A549 (cell line): ENCODE measurements at regions not wholly inside any gene's neighbourhood (a gene's known extent, or its start where the extent isn't known, plus 50 kb on each side); places are given as distances from the start of the nearest gene placed in this dataset.

Experiments used
- ATAC-seq, 2 experiments: fragments of 200-7000 bp in 1 of 2; fragments of >200 bp in 1 of 2; cut with Nextera tagmentation in 1 of 2; cut with Tn5 transposase in 1 of 2; 3 replicates each; pipeline versions ENCODE4 v1.8.0 to v1.9.1; 2018 to 2020; ENCODE audit warnings: mild to moderate bottlenecking in 1 of 2, moderate library complexity in 1 of 2
- CTCF ChIA-PET: fragments of 300-600 bp; sonication (Branson Sonifier 250); formaldehyde crosslinking; extraction: SDS; loops from one replicate; lab custom pipeline; 2021; ENCODE audit warnings: antibody characterized with exemption, inconsistent platforms; lab: Yijun Ruan, JAX
- POLR2A ChIA-PET: fragments of 350-600 bp; formaldehyde crosslinking; extraction: SDS; loops from one replicate; lab custom pipeline; 2021; ENCODE audit warnings: antibody characterized with exemption, inconsistent platforms; lab: Yijun Ruan, JAX
- DNase-seq, 2 experiments: peaks; one replicate each; pipeline versions ENCODE4 v3.0.0 to v3.0.0-alpha.2; 2011 to 2016; ENCODE audit warnings: low read depth in 1 of 2, low spot score in 1 of 2
- FAIRE-seq: peaks from 2 replicates; lab custom pipeline; 2011; peaks lifted over from hg19 to GRCh38; lab: Jason Lieb, UNC
- H3K27ac ChIP-seq, 2 experiments: fragments of >200 bp; sonication (Bioruptor Twin); formaldehyde crosslinking; 3 replicates each; pipeline ENCODE4 v1.5.1; 2016 to 2017
- H3K4me1 ChIP-seq: fragments of >200 bp; sonication (Bioruptor Twin); formaldehyde crosslinking; 3 replicates; pipeline ENCODE4 v1.6.1; 2016
- H3K4me2 ChIP-seq: fragments of >200 bp; sonication (Bioruptor Twin); formaldehyde crosslinking; 3 replicates; pipeline ENCODE4 v1.6.1; 2016
- H3K4me3 ChIP-seq: fragments of >200 bp; sonication (Bioruptor Twin); formaldehyde crosslinking; 3 replicates; pipeline ENCODE4 v1.5.1; 2016
- H3K9me3 ChIP-seq: fragments of >200 bp; sonication (Bioruptor Twin); formaldehyde crosslinking; 3 replicates; pipeline ENCODE4 v1.6.1; 2016
- CBX8 ChIP-seq: fragments of 200-600 bp; sonication (generic); IDR thresholded peaks from 2 replicates; pipeline ENCODE4 v1.6.1; 2016
- EHF ChIP-seq: fragments of 250-450 bp; sonication (Bioruptor Pico); IDR thresholded peaks from 2 replicates; pipeline ENCODE4 v1.5.0; 2020; ENCODE audit warnings: mild to moderate bottlenecking
- EP300 ChIP-seq, 2 experiments: fragments of >200 bp; sonication (Bioruptor Twin); formaldehyde crosslinking; IDR thresholded peaks; 2 replicates in 1 of 2; 3 replicates in 1 of 2; pipeline ENCODE4 v1.6.1; 2016 to 2017
- FOSB ChIP-seq: fragments of 250-450 bp; sonication (Bioruptor Pico); IDR thresholded peaks from 2 replicates; pipeline ENCODE4 v1.5.0; 2020; ENCODE audit warnings: mild to moderate bottlenecking, moderate library complexity
- FOSL2 ChIP-seq, 2 experiments: fragments of 450-650 bp in 1 of 2; fragments of >200 bp in 1 of 2; sonication (Bioruptor Twin) in 1 of 2; formaldehyde crosslinking; IDR thresholded peaks; 2 replicates each; pipeline versions ENCODE4 v1.5.0 to v1.6.1; 2016 to 2020; ENCODE audit warnings: mild to moderate bottlenecking in 1 of 2, moderate library complexity in 1 of 2
- GATA3 ChIP-seq: IDR thresholded peaks from 2 replicates; pipeline ENCODE4 v1.6.1; 2012; ENCODE audit warnings: borderline replicate concordance
- HDAC2 ChIP-seq: fragments of 200-600 bp; sonication (generic); IDR thresholded peaks from 2 replicates; pipeline ENCODE4 v1.6.1; 2016
- HMGXB4 ChIP-seq: fragments of 250-450 bp; sonication (Bioruptor Pico); IDR thresholded peaks from 2 replicates; pipeline ENCODE4 v1.5.0; 2021; ENCODE audit warnings: mild to moderate bottlenecking, moderate library complexity, borderline replicate concordance
- HOXA7 ChIP-seq: fragments of 250-450 bp; sonication (Bioruptor Pico); IDR thresholded peaks from 2 replicates; pipeline ENCODE4 v1.5.0; 2020; ENCODE audit warnings: mild to moderate bottlenecking, moderate library complexity
- JUN ChIP-seq, 2 experiments: fragments of >200 bp; sonication (Bioruptor Twin); formaldehyde crosslinking; IDR thresholded peaks; 2 replicates in 1 of 2; 3 replicates in 1 of 2; pipeline ENCODE4 v1.6.1; 2016 to 2017
- JUNB ChIP-seq: fragments of >200 bp; sonication (Bioruptor Twin); formaldehyde crosslinking; IDR thresholded peaks from 2 replicates; pipeline ENCODE4 v1.6.1; 2016
- KDM5A ChIP-seq: fragments of 200-600 bp; sonication (generic); IDR thresholded peaks from 2 replicates; pipeline ENCODE4 v1.6.1; 2016; ENCODE audit warnings: antibody characterized with exemption, mild to moderate bottlenecking
- MAFK ChIP-seq: fragments of 450-650 bp; IDR thresholded peaks from 2 replicates; pipeline ENCODE4 v1.6.1; 2014; ENCODE audit not compliant: partially characterized antibody
- MAX ChIP-seq: IDR thresholded peaks from 2 replicates; pipeline ENCODE4 v1.6.1; 2012
- MAZ ChIP-seq: fragments of 150-350 bp; IDR thresholded peaks from 2 replicates; pipeline ENCODE4 v1.6.1; 2014; ENCODE audit warnings: antibody characterized with exemption, low read depth, low read length, borderline replicate concordance
- NFE2L2 ChIP-seq: fragments of 150-350 bp; conservative IDR thresholded peaks from 2 replicates; pipeline ENCODE4 v1.6.1; 2014; ENCODE audit warnings: low read length
- NPAS2 ChIP-seq: fragments of 250-450 bp; sonication (Bioruptor Pico); IDR thresholded peaks from 2 replicates; pipeline ENCODE4 v1.8.0; 2022; ENCODE audit warnings: mild to moderate bottlenecking, moderate library complexity, borderline replicate concordance
- NR3C1 ChIP-seq: fragments of >200 bp; sonication (Bioruptor Twin); formaldehyde crosslinking; IDR thresholded peaks from 3 replicates; pipeline ENCODE4 v1.6.1; 2017
- PBX3 ChIP-seq: IDR thresholded peaks from 2 replicates; pipeline ENCODE4 v1.6.1; 2012
- PHF8 ChIP-seq: fragments of 200-600 bp; sonication (generic); IDR thresholded peaks from 2 replicates; pipeline ENCODE4 v1.6.1; 2016; ENCODE audit warnings: low read depth, mild to moderate bottlenecking, antibody characterized with exemption, moderate library complexity, borderline replicate concordance
- POLR2AphosphoS2 ChIP-seq: conservative IDR thresholded peaks from 2 replicates; pipeline ENCODE4 v1.6.1; 2012; ENCODE audit warnings: low read length, improper control_type of control experiment, inconsistent platforms
- RAD21 ChIP-seq, 2 experiments: fragments of >200 bp in 1 of 2; sonication (Bioruptor Twin) in 1 of 2; formaldehyde crosslinking in 1 of 2; IDR thresholded peaks in 1 of 2; conservative IDR thresholded peaks in 1 of 2; 2 replicates in 1 of 2; 3 replicates in 1 of 2; pipeline ENCODE4 v1.6.1; 2012 to 2018; ENCODE audit warnings: inconsistent platforms in 1 of 2
- RARB ChIP-seq: fragments of 250-450 bp; sonication (Bioruptor Pico); IDR thresholded peaks from 2 replicates; pipeline ENCODE4 v1.8.0; 2021; ENCODE audit warnings: mild to moderate bottlenecking, moderate library complexity
- RFX5 ChIP-seq: fragments of 450-650 bp; IDR thresholded peaks from 2 replicates; pipeline ENCODE4 v1.7.1; 2014; ENCODE audit warnings: antibody characterized with exemption, mild to moderate bottlenecking, moderate library complexity
- SMC3 ChIP-seq: fragments of >200 bp; sonication (Bioruptor Twin); formaldehyde crosslinking; IDR thresholded peaks from 3 replicates; pipeline ENCODE4 v1.6.1; 2018; ENCODE audit warnings: inconsistent platforms
- TFCP2L1 ChIP-seq: fragments of 250-450 bp; sonication (Bioruptor Pico); IDR thresholded peaks from 2 replicates; pipeline ENCODE4 v1.5.0; 2021; ENCODE audit warnings: mild to moderate bottlenecking
- ZC3H11A ChIP-seq: fragments of 450-650 bp; IDR thresholded peaks from 2 replicates; pipeline ENCODE4 v1.6.1; 2014; ENCODE audit warnings: antibody characterized with exemption, mild to moderate bottlenecking
- ZFP36 ChIP-seq: fragments of 450-650 bp; IDR thresholded peaks from 2 replicates; pipeline ENCODE4 v1.6.1; 2014; ENCODE audit warnings: borderline replicate concordance; ENCODE audit not compliant: partially characterized antibody
- WGBS: methylation state at CpG from one replicate; pipeline ENCODE4 v1.1.6; 2017; ENCODE audit errors: missing lambda C conversion rate; 5-methylcytosine and 5-hydroxymethylcytosine counted together

- TF ChIP-seq NFE2L2 (no peak), KDM5A (no peak), EHF (no peak), RFX5 (no peak), EP300 (IDR thresholded peaks at IDR 0.05) (no peak), MAX (no peak), FOSB (CRISPR knock-in tag) (no peak), ZC3H11A (no peak), GATA3 (no peak), MAZ (no peak)
- H3K9me3 ChIP-seq, result no peaks in the 10 kb centered on the region
- ATAC-seq, result no peak
- 23% methylated on average over 1 of the region's 1 CpG for WGBS
- ChIA-PET POLR2A (no interaction called here), CTCF (no interaction called here)
- no peak overlapping the region for H3K4me3 ChIP-seq
- no peak overlapping the region for H3K4me2 ChIP-seq
- no peak for FAIRE-seq
- H3K4me1 ChIP-seq, result no peaks in the 10 kb centered on the region
- H3K27ac ChIP-seq, result no peak overlapping the region
- DNase-seq, result no peak
Measured at GRCh38 chr6:103455275-103455674, 1404.4 kb downstream of the HACE1 start.

- WGBS, result 4% methylated on average over 1 of the region's 1 CpG
- no peak for DNase-seq
- no peak overlapping the region for H3K4me2 ChIP-seq
- H3K4me3 ChIP-seq, result no peak overlapping the region
- POLR2A ChIA-PET, result no interaction called here
- no peak overlapping the region for H3K27ac ChIP-seq
- H3K4me1 ChIP-seq, result no peaks in the 10 kb centered on the region
- TF ChIP-seq EHF (no peak), MAZ (no peak), ZFP36 (no peak), HOXA7 (CRISPR knock-in tag) (no peak), POLR2AphosphoS2 (no peak)
- TF ChIP-seq, all 56 proteins: peak for 0
- H3K9me3 ChIP-seq, result no peaks in the 10 kb centered on the region
- CTCF ChIA-PET, result no interaction called here
- no peak for ATAC-seq
- no peak for FAIRE-seq
Measured at GRCh38 chr6:103409475-103409874, 1450.2 kb downstream of the HACE1 start.

- TF ChIP-seq RAD21 (conservative IDR thresholded peaks at IDR 0.05 in 1 of 2, IDR thresholded peaks at IDR 0.05 in 1 of 2), result no peak
- TF ChIP-seq HDAC2, result no peak
- no peak for TF ChIP-seq TFCP2L1
- TF ChIP-seq RFX5, result no peak
- no peak for TF ChIP-seq JUN (IDR thresholded peaks at IDR 0.05)
- TF ChIP-seq ZC3H11A, result no peak
- no peak for TF ChIP-seq JUNB
- TF ChIP-seq MAFK, result no peak
- ChIA-PET POLR2A (no interaction called here), CTCF (no interaction called here)
- H3K4me1 ChIP-seq, result no peaks in the 10 kb centered on the region
- no peak for ATAC-seq
- DNase-seq, result no peak
- no peaks in the 10 kb centered on the region for H3K9me3 ChIP-seq
- no peak overlapping the region for H3K4me2 ChIP-seq
- H3K27ac ChIP-seq, result no peak overlapping the region
- H3K4me3 ChIP-seq, result no peak overlapping the region
- WGBS, result 15% methylated on average over 12 of the region's 12 CpGs
- no peak for FAIRE-seq
Measured at GRCh38 chr6:103405321-103405720, 1454.4 kb downstream of the HACE1 start.

GRCh38 chr6:103404799-103405198 lies 1454.9 kb downstream of the HACE1 start:
- no peaks in the 10 kb centered on the region for H3K9me3 ChIP-seq
- no peaks in the 10 kb centered on the region for H3K4me1 ChIP-seq
- 48% methylated on average over 8 of the region's 8 CpGs for WGBS
- TF ChIP-seq PHF8 (no peak), NR3C1 (no peak), SMC3 (no peak), HMGXB4 (CRISPR knock-in tag) (no peak), NPAS2 (CRISPR knock-in tag) (no peak), PBX3 (no peak), NFE2L2 (no peak), RARB (CRISPR knock-in tag) (no peak), CBX8 (no peak), ZFP36 (no peak), MAFK (no peak), FOSL2 (IDR thresholded peaks at IDR 0.05) (no peak), FOSL2 (CRISPR knock-in tag; IDR thresholded peaks at IDR 0.05) (no peak)
- H3K27ac ChIP-seq, result no peak overlapping the region
- ChIA-PET POLR2A (no interaction called here), CTCF (no interaction called here)
- DNase-seq (no peak), FAIRE-seq (no peak), ATAC-seq (no peak)
- H3K4me2 ChIP-seq, result no peak overlapping the region
- H3K4me3 ChIP-seq, result no peak overlapping the region
